Fibroblast of skin of left quadriceps (primary cell): ENCODE measurements at regions not wholly inside any gene's neighbourhood (a gene's known extent, or its start where the extent isn't known, plus 50 kb on each side); places are given as distances from the start of the nearest gene placed in this dataset.
A peak's percentile ranks its signal among the peaks of the same experiment; 100 is the strongest.

ENCODE experiments used
- DNase-seq, 2 experiments: peaks; one replicate each; pipeline ENCODE4 v3.0.0-alpha.2; 2013; ENCODE audit warnings: low read depth in 2 of 2

DNA sequence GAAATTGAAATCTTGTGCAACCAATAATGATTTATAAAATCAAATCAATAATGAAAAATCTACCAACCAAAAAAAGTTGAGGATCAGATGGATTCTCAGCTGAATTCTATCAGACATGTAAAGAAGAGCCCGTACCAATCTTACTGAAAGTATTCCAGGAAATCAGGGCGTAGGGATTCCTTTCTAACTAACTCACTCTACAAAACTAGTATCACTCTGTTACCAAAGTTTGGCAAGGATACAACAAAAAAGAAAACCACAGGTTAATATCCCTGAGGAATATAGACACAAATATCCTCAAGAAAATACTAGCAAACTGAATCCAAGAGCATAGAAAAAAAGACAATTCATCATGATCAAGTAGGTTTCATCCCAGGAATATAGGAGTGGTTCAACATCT is 52.8 kb upstream of the ADGRL4 start:
- peak in 1 of 2 experiments; percentile 22 for DNase-seq
